A549 (cell line): ENCODE measurements at regions not wholly inside any gene's neighbourhood (a gene's known extent, or its start where the extent isn't known, plus 50 kb on each side); places are given as distances from the start of the nearest gene placed in this dataset.

Experiments used
- ATAC-seq, 2 experiments: fragments of 200-7000 bp in 1 of 2; fragments of >200 bp in 1 of 2; cut with Nextera tagmentation in 1 of 2; cut with Tn5 transposase in 1 of 2; 3 replicates each; pipeline versions ENCODE4 v1.8.0 to v1.9.1; 2018 to 2020; ENCODE audit warnings: mild to moderate bottlenecking in 1 of 2, moderate library complexity in 1 of 2
- CTCF ChIA-PET: fragments of 300-600 bp; sonication (Branson Sonifier 250); formaldehyde crosslinking; extraction: SDS; loops from one replicate; lab custom pipeline; 2021; ENCODE audit warnings: antibody characterized with exemption, inconsistent platforms; lab: Yijun Ruan, JAX
- POLR2A ChIA-PET: fragments of 350-600 bp; formaldehyde crosslinking; extraction: SDS; loops from one replicate; lab custom pipeline; 2021; ENCODE audit warnings: antibody characterized with exemption, inconsistent platforms; lab: Yijun Ruan, JAX
- DNase-seq, 2 experiments: peaks; one replicate each; pipeline versions ENCODE4 v3.0.0 to v3.0.0-alpha.2; 2011 to 2016; ENCODE audit warnings: low read depth in 1 of 2, low spot score in 1 of 2
- FAIRE-seq: peaks from 2 replicates; lab custom pipeline; 2011; peaks lifted over from hg19 to GRCh38; lab: Jason Lieb, UNC
- H3K27ac ChIP-seq, 2 experiments: fragments of >200 bp; sonication (Bioruptor Twin); formaldehyde crosslinking; 3 replicates each; pipeline ENCODE4 v1.5.1; 2016 to 2017
- H3K4me1 ChIP-seq: fragments of >200 bp; sonication (Bioruptor Twin); formaldehyde crosslinking; 3 replicates; pipeline ENCODE4 v1.6.1; 2016
- H3K4me2 ChIP-seq: fragments of >200 bp; sonication (Bioruptor Twin); formaldehyde crosslinking; 3 replicates; pipeline ENCODE4 v1.6.1; 2016
- H3K4me3 ChIP-seq: fragments of >200 bp; sonication (Bioruptor Twin); formaldehyde crosslinking; 3 replicates; pipeline ENCODE4 v1.5.1; 2016
- H3K9me3 ChIP-seq: fragments of >200 bp; sonication (Bioruptor Twin); formaldehyde crosslinking; 3 replicates; pipeline ENCODE4 v1.6.1; 2016
- CBX8 ChIP-seq: fragments of 200-600 bp; sonication (generic); IDR thresholded peaks from 2 replicates; pipeline ENCODE4 v1.6.1; 2016
- CEBPB ChIP-seq, 2 experiments: fragments of >200 bp in 1 of 2; sonication (Bioruptor Twin) in 1 of 2; formaldehyde crosslinking in 1 of 2; IDR thresholded peaks; 2 replicates each; pipeline ENCODE4 v1.6.1; 2012 to 2016
- CHD2 ChIP-seq: fragments of 150-350 bp; IDR thresholded peaks from 2 replicates; pipeline ENCODE4 v1.6.1; 2014; ENCODE audit warnings: low read length; ENCODE audit not compliant: partially characterized antibody
- EHMT2 ChIP-seq: fragments of 200-600 bp; sonication (generic); IDR thresholded peaks from 2 replicates; pipeline ENCODE4 v1.6.1; 2016; ENCODE audit warnings: antibody characterized with exemption, low read depth, mild to moderate bottlenecking, moderate library complexity
- FOSB ChIP-seq: fragments of 250-450 bp; sonication (Bioruptor Pico); IDR thresholded peaks from 2 replicates; pipeline ENCODE4 v1.5.0; 2020; ENCODE audit warnings: mild to moderate bottlenecking, moderate library complexity
- FOSL2 ChIP-seq, 2 experiments: fragments of 450-650 bp in 1 of 2; fragments of >200 bp in 1 of 2; sonication (Bioruptor Twin) in 1 of 2; formaldehyde crosslinking; IDR thresholded peaks; 2 replicates each; pipeline versions ENCODE4 v1.5.0 to v1.6.1; 2016 to 2020; ENCODE audit warnings: mild to moderate bottlenecking in 1 of 2, moderate library complexity in 1 of 2
- FOXS1 ChIP-seq: fragments of 250-450 bp; sonication (Bioruptor Pico); IDR thresholded peaks from 2 replicates; pipeline ENCODE4 v1.5.0; 2020; ENCODE audit warnings: mild to moderate bottlenecking, moderate library complexity
- GATA3 ChIP-seq: IDR thresholded peaks from 2 replicates; pipeline ENCODE4 v1.6.1; 2012; ENCODE audit warnings: borderline replicate concordance
- HEYL ChIP-seq: fragments of 250-450 bp; sonication (Bioruptor Pico); IDR thresholded peaks from 2 replicates; pipeline ENCODE4 v1.8.0; 2021; ENCODE audit warnings: mild to moderate bottlenecking, moderate library complexity
- HOXA7 ChIP-seq: fragments of 250-450 bp; sonication (Bioruptor Pico); IDR thresholded peaks from 2 replicates; pipeline ENCODE4 v1.5.0; 2020; ENCODE audit warnings: mild to moderate bottlenecking, moderate library complexity
- JUN ChIP-seq, 2 experiments: fragments of >200 bp; sonication (Bioruptor Twin); formaldehyde crosslinking; IDR thresholded peaks; 2 replicates in 1 of 2; 3 replicates in 1 of 2; pipeline ENCODE4 v1.6.1; 2016 to 2017
- JUNB ChIP-seq: fragments of >200 bp; sonication (Bioruptor Twin); formaldehyde crosslinking; IDR thresholded peaks from 2 replicates; pipeline ENCODE4 v1.6.1; 2016
- KDM1A ChIP-seq: fragments of 200-600 bp; sonication (generic); IDR thresholded peaks from 2 replicates; pipeline ENCODE4 v1.6.1; 2016; ENCODE audit warnings: low read depth, mild to moderate bottlenecking
- KDM5A ChIP-seq: fragments of 200-600 bp; sonication (generic); IDR thresholded peaks from 2 replicates; pipeline ENCODE4 v1.6.1; 2016; ENCODE audit warnings: antibody characterized with exemption, mild to moderate bottlenecking
- MAFK ChIP-seq: fragments of 450-650 bp; IDR thresholded peaks from 2 replicates; pipeline ENCODE4 v1.6.1; 2014; ENCODE audit not compliant: partially characterized antibody
- NFE2L2 ChIP-seq: fragments of 150-350 bp; conservative IDR thresholded peaks from 2 replicates; pipeline ENCODE4 v1.6.1; 2014; ENCODE audit warnings: low read length
- NPAS2 ChIP-seq: fragments of 250-450 bp; sonication (Bioruptor Pico); IDR thresholded peaks from 2 replicates; pipeline ENCODE4 v1.8.0; 2022; ENCODE audit warnings: mild to moderate bottlenecking, moderate library complexity, borderline replicate concordance
- NR3C1 ChIP-seq: fragments of >200 bp; sonication (Bioruptor Twin); formaldehyde crosslinking; IDR thresholded peaks from 3 replicates; pipeline ENCODE4 v1.6.1; 2017
- PHF8 ChIP-seq: fragments of 200-600 bp; sonication (generic); IDR thresholded peaks from 2 replicates; pipeline ENCODE4 v1.6.1; 2016; ENCODE audit warnings: low read depth, mild to moderate bottlenecking, antibody characterized with exemption, moderate library complexity, borderline replicate concordance
- RNF2 ChIP-seq: fragments of 200-600 bp; sonication (generic); IDR thresholded peaks from 2 replicates; pipeline ENCODE4 v1.6.1; 2016; ENCODE audit warnings: low read depth, mild to moderate bottlenecking, antibody characterized with exemption, moderate library complexity, borderline replicate concordance
- SMC3 ChIP-seq: fragments of >200 bp; sonication (Bioruptor Twin); formaldehyde crosslinking; IDR thresholded peaks from 3 replicates; pipeline ENCODE4 v1.6.1; 2018; ENCODE audit warnings: inconsistent platforms
- SREBF2 ChIP-seq: fragments of 450-650 bp; IDR thresholded peaks from 2 replicates; pipeline ENCODE4 v1.6.1; 2014; ENCODE audit warnings: mild to moderate bottlenecking, moderate library complexity
- ZC3H11A ChIP-seq: fragments of 450-650 bp; IDR thresholded peaks from 2 replicates; pipeline ENCODE4 v1.6.1; 2014; ENCODE audit warnings: antibody characterized with exemption, mild to moderate bottlenecking
- ZFP36 ChIP-seq: fragments of 450-650 bp; IDR thresholded peaks from 2 replicates; pipeline ENCODE4 v1.6.1; 2014; ENCODE audit warnings: borderline replicate concordance; ENCODE audit not compliant: partially characterized antibody
- WGBS: methylation state at CpG from one replicate; pipeline ENCODE4 v1.1.6; 2017; ENCODE audit errors: missing lambda C conversion rate; 5-methylcytosine and 5-hydroxymethylcytosine counted together
- TF ChIP-seq, protein P1 (sequence below): fragments of 200-600 bp; sonication (generic); IDR thresholded peaks from 2 replicates; pipeline ENCODE4 v1.6.1; 2016; ENCODE audit warnings: antibody characterized with exemption, mild to moderate bottlenecking, moderate library complexity
- TF ChIP-seq, protein P2 (sequence below): fragments of >200 bp; sonication (Bioruptor Twin); formaldehyde crosslinking; IDR thresholded peaks from 2 replicates; pipeline ENCODE4 v1.6.1; 2016
- TF ChIP-seq, protein P3 (sequence below): IDR thresholded peaks from 2 replicates; pipeline ENCODE4 v1.6.1; 2012
- TF ChIP-seq, protein P4 (sequence below): IDR thresholded peaks from 2 replicates; pipeline ENCODE4 v1.6.1; 2012
- TF ChIP-seq, protein P5 (sequence below): fragments of >200 bp; sonication (Bioruptor Twin); formaldehyde crosslinking; IDR thresholded peaks from 3 replicates; pipeline ENCODE4 v1.5.1; 2016
- TF ChIP-seq, protein P6 (sequence below): fragments of 450-650 bp; IDR thresholded peaks from 2 replicates; pipeline ENCODE4 v1.6.1; 2014; ENCODE audit warnings: antibody characterized with exemption

DNA sequence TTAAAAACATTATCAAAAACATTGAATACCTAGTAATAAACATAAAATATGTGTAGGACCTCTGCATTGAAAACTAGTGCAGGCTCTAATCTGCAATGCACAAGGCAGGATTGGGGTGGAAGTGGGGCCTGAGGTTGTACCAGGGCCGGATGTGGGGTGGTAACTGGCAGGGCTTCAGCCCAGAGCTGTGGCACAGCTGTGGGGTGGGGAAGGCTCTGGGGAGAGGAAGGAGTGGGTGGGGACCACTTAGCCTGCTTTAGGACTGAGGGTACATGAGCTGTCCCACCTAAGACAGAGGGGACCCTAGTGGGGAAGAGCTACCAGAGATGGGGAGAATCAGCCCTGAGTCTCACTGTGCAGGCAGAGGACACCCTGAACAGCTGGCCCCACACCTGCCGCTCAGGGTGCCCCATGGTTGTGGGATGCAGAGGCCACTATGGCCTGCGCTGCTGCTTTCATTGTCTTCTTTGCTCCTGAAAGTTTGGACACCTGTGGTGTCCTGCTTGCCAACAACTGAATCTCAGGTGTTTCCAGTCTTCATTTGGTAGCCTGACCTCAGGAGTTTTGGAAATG, 311.4 kb downstream of the TLE4 start:
- Histone ChIP-seq H3K4me1 (no peaks in the 10 kb centered on the region), H3K9me3 (no peaks in the 10 kb centered on the region), H3K4me3 (no peak overlapping the region)
- FAIRE-seq (no peak), ATAC-seq (0 out of 6 replicates have a peak, but pooled peaks of 1 of the 2 experiments have one; percentile 24)
- no peak for TF ChIP-seq ZFP36
- no peak for TF ChIP-seq CEBPB (IDR thresholded peaks at IDR 0.05)
- no peak for TF ChIP-seq JUN (IDR thresholded peaks at IDR 0.05)
- no peak for TF ChIP-seq CBX8
- TF ChIP-seq GATA3: no peak
- no peak for TF ChIP-seq KDM5A
- no peak for TF ChIP-seq EHMT2
- TF ChIP-seq, protein P1, sequence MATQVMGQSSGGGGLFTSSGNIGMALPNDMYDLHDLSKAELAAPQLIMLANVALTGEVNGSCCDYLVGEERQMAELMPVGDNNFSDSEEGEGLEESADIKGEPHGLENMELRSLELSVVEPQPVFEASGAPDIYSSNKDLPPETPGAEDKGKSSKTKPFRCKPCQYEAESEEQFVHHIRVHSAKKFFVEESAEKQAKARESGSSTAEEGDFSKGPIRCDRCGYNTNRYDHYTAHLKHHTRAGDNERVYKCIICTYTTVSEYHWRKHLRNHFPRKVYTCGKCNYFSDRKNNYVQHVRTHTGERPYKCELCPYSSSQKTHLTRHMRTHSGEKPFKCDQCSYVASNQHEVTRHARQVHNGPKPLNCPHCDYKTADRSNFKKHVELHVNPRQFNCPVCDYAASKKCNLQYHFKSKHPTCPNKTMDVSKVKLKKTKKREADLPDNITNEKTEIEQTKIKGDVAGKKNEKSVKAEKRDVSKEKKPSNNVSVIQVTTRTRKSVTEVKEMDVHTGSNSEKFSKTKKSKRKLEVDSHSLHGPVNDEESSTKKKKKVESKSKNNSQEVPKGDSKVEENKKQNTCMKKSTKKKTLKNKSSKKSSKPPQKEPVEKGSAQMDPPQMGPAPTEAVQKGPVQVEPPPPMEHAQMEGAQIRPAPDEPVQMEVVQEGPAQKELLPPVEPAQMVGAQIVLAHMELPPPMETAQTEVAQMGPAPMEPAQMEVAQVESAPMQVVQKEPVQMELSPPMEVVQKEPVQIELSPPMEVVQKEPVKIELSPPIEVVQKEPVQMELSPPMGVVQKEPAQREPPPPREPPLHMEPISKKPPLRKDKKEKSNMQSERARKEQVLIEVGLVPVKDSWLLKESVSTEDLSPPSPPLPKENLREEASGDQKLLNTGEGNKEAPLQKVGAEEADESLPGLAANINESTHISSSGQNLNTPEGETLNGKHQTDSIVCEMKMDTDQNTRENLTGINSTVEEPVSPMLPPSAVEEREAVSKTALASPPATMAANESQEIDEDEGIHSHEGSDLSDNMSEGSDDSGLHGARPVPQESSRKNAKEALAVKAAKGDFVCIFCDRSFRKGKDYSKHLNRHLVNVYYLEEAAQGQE: no peak
- TF ChIP-seq, protein P2, sequence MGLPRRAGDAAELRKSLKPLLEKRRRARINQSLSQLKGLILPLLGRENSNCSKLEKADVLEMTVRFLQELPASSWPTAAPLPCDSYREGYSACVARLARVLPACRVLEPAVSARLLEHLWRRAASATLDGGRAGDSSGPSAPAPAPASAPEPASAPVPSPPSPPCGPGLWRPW: no peak
- no peak for TF ChIP-seq JUNB
- no peak for TF ChIP-seq KDM1A
- TF ChIP-seq MAFK: no peak
- no peak for TF ChIP-seq NFE2L2
- TF ChIP-seq HOXA7 (CRISPR knock-in tag): no peak
- TF ChIP-seq FOSL2 (IDR thresholded peaks at IDR 0.05): no peak
- TF ChIP-seq FOSL2 (CRISPR knock-in tag; IDR thresholded peaks at IDR 0.05): no peak
- TF ChIP-seq, protein P3, sequence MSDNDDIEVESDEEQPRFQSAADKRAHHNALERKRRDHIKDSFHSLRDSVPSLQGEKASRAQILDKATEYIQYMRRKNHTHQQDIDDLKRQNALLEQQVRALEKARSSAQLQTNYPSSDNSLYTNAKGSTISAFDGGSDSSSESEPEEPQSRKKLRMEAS: no peak
- no peak for TF ChIP-seq FOXS1 (CRISPR knock-in tag)
- TF ChIP-seq NR3C1: no peak
- TF ChIP-seq, all 56 proteins: peak for 0
- CTCF ChIA-PET: interaction anchor here (0.7 kb wide), 1 partner anchor 1330 kb away, joined by 3 read pairs; no protein-coding TSS in a partner anchor
- H3K27ac ChIP-seq: no peak overlapping the region
- DNase-seq: no peak
- WGBS: 44% methylated on average over 3 of the region's 3 CpGs
- POLR2A ChIA-PET: interaction anchor here (0.6 kb wide), 1 partner anchor 393 kb away, joined by 5 read pairs; no protein-coding TSS in a partner anchor
- H3K4me2 ChIP-seq: no peak overlapping the region

DNA sequence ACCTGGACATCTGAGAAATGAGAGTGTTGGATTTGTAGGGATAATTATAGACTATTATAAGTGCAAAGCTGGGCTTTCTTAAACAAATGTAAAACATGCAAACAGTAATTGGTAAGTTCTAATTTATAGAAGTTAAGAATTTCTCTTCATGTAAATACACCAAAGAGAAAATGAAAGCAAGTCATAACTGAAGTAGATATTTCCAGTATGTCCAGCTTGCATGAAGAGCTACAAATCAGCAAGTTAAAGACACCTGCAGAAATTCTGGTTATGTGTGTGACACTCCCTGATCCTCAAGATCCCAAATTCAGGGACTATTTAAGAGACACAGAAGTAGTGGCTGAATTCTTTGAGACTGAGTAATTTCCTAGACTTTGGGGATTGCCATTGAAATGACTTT, 308.9 kb downstream of the TLE4 start:
- ChIA-PET POLR2A (no interaction called here), CTCF (no interaction called here)
- H3K4me3 ChIP-seq: no peak overlapping the region

More for the DNA sequence above, 308.9 kb downstream of the TLE4 start:
- no peak for ATAC-seq
- FAIRE-seq: no peak
- no peak for TF ChIP-seq CEBPB (IDR thresholded peaks at IDR 0.05)
- no peak for TF ChIP-seq GATA3
- TF ChIP-seq ZC3H11A: no peak
- TF ChIP-seq CHD2: no peak
- TF ChIP-seq, protein P3: no peak
- no peak for TF ChIP-seq PHF8
- TF ChIP-seq FOSB (CRISPR knock-in tag): no peak
- TF ChIP-seq SMC3: no peak
- TF ChIP-seq HOXA7 (CRISPR knock-in tag): no peak
- TF ChIP-seq, protein P4, sequence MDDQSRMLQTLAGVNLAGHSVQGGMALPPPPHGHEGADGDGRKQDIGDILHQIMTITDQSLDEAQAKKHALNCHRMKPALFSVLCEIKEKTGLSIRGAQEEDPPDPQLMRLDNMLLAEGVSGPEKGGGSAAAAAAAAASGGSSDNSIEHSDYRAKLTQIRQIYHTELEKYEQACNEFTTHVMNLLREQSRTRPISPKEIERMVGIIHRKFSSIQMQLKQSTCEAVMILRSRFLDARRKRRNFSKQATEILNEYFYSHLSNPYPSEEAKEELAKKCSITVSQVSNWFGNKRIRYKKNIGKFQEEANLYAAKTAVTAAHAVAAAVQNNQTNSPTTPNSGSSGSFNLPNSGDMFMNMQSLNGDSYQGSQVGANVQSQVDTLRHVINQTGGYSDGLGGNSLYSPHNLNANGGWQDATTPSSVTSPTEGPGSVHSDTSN: no peak
- no peak for TF ChIP-seq RNF2
- TF ChIP-seq, protein P5, sequence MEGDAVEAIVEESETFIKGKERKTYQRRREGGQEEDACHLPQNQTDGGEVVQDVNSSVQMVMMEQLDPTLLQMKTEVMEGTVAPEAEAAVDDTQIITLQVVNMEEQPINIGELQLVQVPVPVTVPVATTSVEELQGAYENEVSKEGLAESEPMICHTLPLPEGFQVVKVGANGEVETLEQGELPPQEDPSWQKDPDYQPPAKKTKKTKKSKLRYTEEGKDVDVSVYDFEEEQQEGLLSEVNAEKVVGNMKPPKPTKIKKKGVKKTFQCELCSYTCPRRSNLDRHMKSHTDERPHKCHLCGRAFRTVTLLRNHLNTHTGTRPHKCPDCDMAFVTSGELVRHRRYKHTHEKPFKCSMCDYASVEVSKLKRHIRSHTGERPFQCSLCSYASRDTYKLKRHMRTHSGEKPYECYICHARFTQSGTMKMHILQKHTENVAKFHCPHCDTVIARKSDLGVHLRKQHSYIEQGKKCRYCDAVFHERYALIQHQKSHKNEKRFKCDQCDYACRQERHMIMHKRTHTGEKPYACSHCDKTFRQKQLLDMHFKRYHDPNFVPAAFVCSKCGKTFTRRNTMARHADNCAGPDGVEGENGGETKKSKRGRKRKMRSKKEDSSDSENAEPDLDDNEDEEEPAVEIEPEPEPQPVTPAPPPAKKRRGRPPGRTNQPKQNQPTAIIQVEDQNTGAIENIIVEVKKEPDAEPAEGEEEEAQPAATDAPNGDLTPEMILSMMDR: no peak
- no peak for TF ChIP-seq NPAS2 (CRISPR knock-in tag)
- TF ChIP-seq, protein P2: no peak
- no peak for TF ChIP-seq HEYL (CRISPR knock-in tag)
- TF ChIP-seq SREBF2: no peak
- TF ChIP-seq KDM1A: no peak
- no peak for TF ChIP-seq CBX8
- no peak for TF ChIP-seq ZFP36
- TF ChIP-seq, protein P6, sequence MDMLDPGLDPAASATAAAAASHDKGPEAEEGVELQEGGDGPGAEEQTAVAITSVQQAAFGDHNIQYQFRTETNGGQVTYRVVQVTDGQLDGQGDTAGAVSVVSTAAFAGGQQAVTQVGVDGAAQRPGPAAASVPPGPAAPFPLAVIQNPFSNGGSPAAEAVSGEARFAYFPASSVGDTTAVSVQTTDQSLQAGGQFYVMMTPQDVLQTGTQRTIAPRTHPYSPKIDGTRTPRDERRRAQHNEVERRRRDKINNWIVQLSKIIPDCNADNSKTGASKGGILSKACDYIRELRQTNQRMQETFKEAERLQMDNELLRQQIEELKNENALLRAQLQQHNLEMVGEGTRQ: no peak
- Histone ChIP-seq H3K4me1 (no peaks in the 10 kb centered on the region), H3K4me2 (no peak overlapping the region), H3K9me3 (no peaks in the 10 kb centered on the region), H3K27ac (no peak overlapping the region)
- DNase-seq: no peak
